Nephron progenitor cell (in vitro differentiated cells): ENCODE measurements at regions not wholly inside any gene's neighbourhood (a gene's known extent, or its start where the extent isn't known, plus 50 kb on each side); places are given as distances from the start of the nearest gene placed in this dataset.

Experiments used
- DNase-seq: peaks from one replicate; pipeline ENCODE4 v3.0.0; 2021
- H3K27ac Mint-ChIP-seq: 2 replicates; pipeline ENCODE4 v1.8.0; 2021; ENCODE audit warnings: mild to moderate bottlenecking, moderate library complexity, mixed read lengths
- H3K27me3 Mint-ChIP-seq: 2 replicates; pipeline ENCODE4 v1.8.0; 2021; ENCODE audit warnings: mild to moderate bottlenecking, low read depth, mixed read lengths; ENCODE audit not compliant: poor library complexity
- H3K36me3 Mint-ChIP-seq: 2 replicates; pipeline ENCODE4 v1.8.0; 2021; ENCODE audit warnings: low read depth, mixed read lengths
- H3K4me1 Mint-ChIP-seq: 2 replicates; pipeline ENCODE4 v1.8.0; 2021; ENCODE audit warnings: mixed read lengths
- H3K4me3 Mint-ChIP-seq: 2 replicates; pipeline ENCODE4 v1.8.0; 2021; ENCODE audit warnings: mild to moderate bottlenecking, moderate library complexity, mixed read lengths
- H3K9me3 Mint-ChIP-seq: 2 replicates; pipeline ENCODE4 v1.8.0; 2021; ENCODE audit warnings: mild to moderate bottlenecking, moderate library complexity, mixed read lengths
- TF ChIP-seq, protein P1 (sequence below): fragments of 200-600 bp; sonication (generic); IDR thresholded peaks from 2 replicates; pipeline ENCODE4 v1.5.0; 2021; ENCODE audit warnings: antibody characterized with exemption

DNA sequence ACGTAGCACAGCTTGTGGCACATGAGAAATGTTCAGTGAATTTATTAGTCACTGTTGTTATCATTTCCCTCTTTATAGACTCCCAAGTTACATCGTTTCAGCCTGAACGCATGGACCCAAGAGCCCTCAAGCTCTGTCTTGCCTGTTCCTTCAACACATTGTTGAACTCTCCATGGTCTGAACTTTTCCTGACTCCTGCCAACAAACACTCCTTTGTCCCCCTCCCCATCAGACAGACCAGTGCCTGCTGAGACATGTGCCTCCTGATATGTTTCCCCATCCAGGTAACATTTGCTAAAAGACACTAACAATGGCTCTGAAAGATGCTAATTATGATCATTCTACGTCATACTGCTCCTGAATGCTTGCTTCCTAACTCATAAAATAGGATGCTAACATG lies 108.7 kb upstream of the NFIA start:
- H3K4me3 Mint-ChIP-seq = no peak overlapping the region
- no peaks in the 10 kb centered on the region for H3K9me3 Mint-ChIP-seq
- peaks cover 29% of the 10 kb centered on the region for H3K4me1 Mint-ChIP-seq
- H3K27me3 Mint-ChIP-seq = peaks cover 20% of the 10 kb centered on the region
- H3K27ac Mint-ChIP-seq = no peak overlapping the region
- DNase-seq = no peak
- H3K36me3 Mint-ChIP-seq = no peaks in the 10 kb centered on the region
- TF ChIP-seq, protein P1, sequence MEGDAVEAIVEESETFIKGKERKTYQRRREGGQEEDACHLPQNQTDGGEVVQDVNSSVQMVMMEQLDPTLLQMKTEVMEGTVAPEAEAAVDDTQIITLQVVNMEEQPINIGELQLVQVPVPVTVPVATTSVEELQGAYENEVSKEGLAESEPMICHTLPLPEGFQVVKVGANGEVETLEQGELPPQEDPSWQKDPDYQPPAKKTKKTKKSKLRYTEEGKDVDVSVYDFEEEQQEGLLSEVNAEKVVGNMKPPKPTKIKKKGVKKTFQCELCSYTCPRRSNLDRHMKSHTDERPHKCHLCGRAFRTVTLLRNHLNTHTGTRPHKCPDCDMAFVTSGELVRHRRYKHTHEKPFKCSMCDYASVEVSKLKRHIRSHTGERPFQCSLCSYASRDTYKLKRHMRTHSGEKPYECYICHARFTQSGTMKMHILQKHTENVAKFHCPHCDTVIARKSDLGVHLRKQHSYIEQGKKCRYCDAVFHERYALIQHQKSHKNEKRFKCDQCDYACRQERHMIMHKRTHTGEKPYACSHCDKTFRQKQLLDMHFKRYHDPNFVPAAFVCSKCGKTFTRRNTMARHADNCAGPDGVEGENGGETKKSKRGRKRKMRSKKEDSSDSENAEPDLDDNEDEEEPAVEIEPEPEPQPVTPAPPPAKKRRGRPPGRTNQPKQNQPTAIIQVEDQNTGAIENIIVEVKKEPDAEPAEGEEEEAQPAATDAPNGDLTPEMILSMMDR = no peak

DNA sequence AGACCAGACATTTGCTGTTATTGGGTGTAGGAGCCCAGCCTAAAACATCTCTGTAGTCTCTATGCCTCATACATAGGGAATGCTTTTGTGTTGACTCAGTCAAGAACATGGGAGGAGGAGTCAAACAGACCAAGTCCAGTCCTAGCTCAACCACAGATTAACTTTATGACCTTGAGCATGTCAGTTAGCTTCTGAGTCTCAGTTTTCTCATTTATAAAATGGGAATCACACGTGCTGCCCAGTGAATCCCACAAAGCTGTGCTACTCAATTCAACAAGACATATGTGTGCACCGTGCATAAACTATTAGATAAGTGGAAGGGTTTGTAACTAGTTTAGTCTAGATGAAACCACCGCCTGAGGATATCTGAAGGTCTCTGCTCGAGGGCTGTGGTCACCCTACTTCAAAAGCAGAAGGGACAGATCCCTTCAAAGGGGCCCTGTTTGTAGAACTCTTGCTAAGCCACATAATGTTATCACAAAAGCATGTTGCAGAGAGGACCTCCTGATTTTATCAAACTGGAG lies 109.5 kb upstream of the NFIA start:
- DNase-seq = no peak
- H3K9me3 Mint-ChIP-seq = no peaks in the 10 kb centered on the region
- H3K36me3 Mint-ChIP-seq = no peaks in the 10 kb centered on the region
- no peak overlapping the region for H3K4me3 Mint-ChIP-seq
- peaks cover 29% of the 10 kb centered on the region for H3K4me1 Mint-ChIP-seq
- no peak overlapping the region for H3K27ac Mint-ChIP-seq
- peaks cover 23% of the 10 kb centered on the region for H3K27me3 Mint-ChIP-seq
- TF ChIP-seq, protein P1 = no peak

DNA sequence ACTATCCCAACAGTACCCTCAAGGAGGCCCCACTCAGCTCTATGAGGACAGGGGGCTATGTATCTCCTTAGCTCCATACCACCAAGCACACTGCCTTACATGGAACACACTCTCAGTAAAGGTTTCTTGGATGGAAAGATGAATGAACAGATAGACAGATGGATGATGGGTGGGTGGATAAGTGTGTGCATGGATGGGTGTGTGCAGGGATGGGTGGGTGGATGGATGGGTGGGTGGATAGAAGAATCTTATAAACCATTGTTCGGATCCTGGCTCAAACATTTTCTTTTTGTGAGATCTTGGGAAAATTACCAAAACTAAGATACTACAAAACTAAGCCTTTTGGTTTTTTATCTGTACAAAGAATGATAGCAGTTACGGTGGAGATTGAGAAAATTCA lies 111.0 kb upstream of the NFIA start:
- DNase-seq = no peak
- Mint-ChIP-seq H3K27ac (no peak overlapping the region), H3K36me3 (peaks cover 6% of the 10 kb centered on the region), H3K9me3 (peaks cover 14% of the 10 kb centered on the region), H3K4me1 (peaks cover 29% of the 10 kb centered on the region), H3K4me3 (no peak overlapping the region), H3K27me3 (peaks cover 25% of the 10 kb centered on the region)
- TF ChIP-seq, protein P1 = no peak

DNA sequence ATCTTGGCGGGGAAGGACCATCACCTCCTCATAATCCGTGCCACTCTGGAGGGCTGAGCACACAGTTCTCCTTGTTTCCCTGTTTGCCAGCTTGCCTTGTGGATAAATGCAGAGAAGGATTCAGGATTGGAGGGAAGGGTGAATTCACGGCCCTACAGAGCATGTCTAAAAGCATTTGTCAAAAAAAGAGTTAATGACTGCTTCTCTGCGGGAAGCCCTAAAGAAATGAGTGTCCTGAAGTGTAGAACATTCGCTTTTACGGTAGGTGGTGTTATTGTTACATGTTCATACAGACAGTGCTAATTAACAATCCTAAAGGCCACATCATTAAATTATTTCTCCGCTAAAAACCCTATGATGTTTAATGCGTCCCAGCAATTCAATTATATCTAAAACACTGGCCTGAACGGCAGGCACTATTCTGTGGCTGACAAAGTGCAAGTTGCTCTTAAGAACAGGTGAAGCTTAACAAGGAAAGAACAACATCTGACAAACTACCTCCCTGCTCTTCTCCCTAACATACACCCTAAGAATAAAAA lies 112.3 kb upstream of the NFIA start:
- Mint-ChIP-seq H3K9me3 (peaks cover 21% of the 10 kb centered on the region), H3K27ac (no peak overlapping the region), H3K4me3 (no peak overlapping the region), H3K36me3 (peaks cover 6% of the 10 kb centered on the region), H3K27me3 (peaks cover 15% of the 10 kb centered on the region), H3K4me1 (peaks cover 21% of the 10 kb centered on the region)
- TF ChIP-seq, protein P1 = peak; percentile 11
- no peak for DNase-seq

DNA sequence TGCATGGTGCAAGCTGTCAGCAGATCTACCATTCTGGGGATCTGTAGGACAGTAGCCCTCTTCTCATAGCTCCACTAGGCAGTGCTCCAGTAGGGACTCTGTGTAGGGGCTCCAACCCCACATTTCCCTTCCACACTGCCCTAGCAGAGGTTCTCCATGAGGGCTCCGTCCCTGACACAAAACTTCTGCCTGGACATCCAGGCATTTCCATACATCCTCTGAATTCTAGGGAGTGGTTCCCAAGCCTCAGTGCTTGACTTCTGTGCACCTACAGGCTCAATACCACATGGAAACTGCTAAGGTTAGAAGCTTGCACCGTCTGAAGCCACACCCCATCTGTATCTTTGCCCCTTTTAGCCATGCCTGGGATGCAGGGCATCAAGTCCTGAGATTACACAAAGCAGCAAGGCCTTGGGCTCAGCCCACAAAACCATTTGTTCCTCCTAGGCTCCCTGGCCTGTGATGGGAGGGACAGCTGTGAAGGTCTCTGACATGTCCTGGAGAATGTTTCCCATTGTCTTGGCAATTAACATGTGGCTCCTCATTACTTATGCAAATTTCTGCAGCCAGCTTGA lies 117.0 kb upstream of the NFIA start:
- H3K4me3 Mint-ChIP-seq = no peak overlapping the region
- H3K27me3 Mint-ChIP-seq = peaks cover 18% of the 10 kb centered on the region
- H3K9me3 Mint-ChIP-seq = peaks cover 39% of the 10 kb centered on the region
- H3K27ac Mint-ChIP-seq = no peak overlapping the region
- DNase-seq = no peak
- H3K36me3 Mint-ChIP-seq = peaks cover 13% of the 10 kb centered on the region
- TF ChIP-seq, protein P1 = no peak
- peaks cover 6% of the 10 kb centered on the region for H3K4me1 Mint-ChIP-seq
